Mesothelial cell of epicardium (in vitro differentiated cells): ENCODE measurements at regions not wholly inside any gene's neighbourhood (a gene's known extent, or its start where the extent isn't known, plus 50 kb on each side); places are given as distances from the start of the nearest gene placed in this dataset.

Source experiments
- DNase-seq, 2 experiments: peaks; one replicate each; pipeline ENCODE4 v3.0.0; 2021; ENCODE audit warnings: low spot score in 2 of 2; ENCODE audit not compliant: unreplicated experiment in 2 of 2
- H3K27ac Mint-ChIP-seq: 2 replicates; pipeline ENCODE4 v1.8.0; 2021; ENCODE audit warnings: mixed read lengths
- H3K27me3 Mint-ChIP-seq: 2 replicates; pipeline ENCODE4 v1.8.0; 2021; ENCODE audit warnings: low read depth, mixed read lengths
- H3K36me3 Mint-ChIP-seq: 2 replicates; pipeline ENCODE4 v1.8.0; 2021; ENCODE audit warnings: mixed read lengths
- H3K4me1 Mint-ChIP-seq: 2 replicates; pipeline ENCODE4 v1.8.0; 2021; ENCODE audit warnings: mixed read lengths
- H3K4me3 Mint-ChIP-seq: 2 replicates; pipeline ENCODE4 v1.8.0; 2021; ENCODE audit warnings: mild to moderate bottlenecking, moderate library complexity, mixed read lengths
- H3K9me3 Mint-ChIP-seq: 2 replicates; pipeline ENCODE4 v1.8.0; 2021; ENCODE audit warnings: mixed read lengths
- TF ChIP-seq, protein P1 (sequence below): fragments of 200-600 bp; sonication (generic); IDR thresholded peaks from one replicate; pipeline ENCODE4 v1.5.0; 2021; ENCODE audit warnings: antibody characterized with exemption; ENCODE audit not compliant: unreplicated experiment

DNA sequence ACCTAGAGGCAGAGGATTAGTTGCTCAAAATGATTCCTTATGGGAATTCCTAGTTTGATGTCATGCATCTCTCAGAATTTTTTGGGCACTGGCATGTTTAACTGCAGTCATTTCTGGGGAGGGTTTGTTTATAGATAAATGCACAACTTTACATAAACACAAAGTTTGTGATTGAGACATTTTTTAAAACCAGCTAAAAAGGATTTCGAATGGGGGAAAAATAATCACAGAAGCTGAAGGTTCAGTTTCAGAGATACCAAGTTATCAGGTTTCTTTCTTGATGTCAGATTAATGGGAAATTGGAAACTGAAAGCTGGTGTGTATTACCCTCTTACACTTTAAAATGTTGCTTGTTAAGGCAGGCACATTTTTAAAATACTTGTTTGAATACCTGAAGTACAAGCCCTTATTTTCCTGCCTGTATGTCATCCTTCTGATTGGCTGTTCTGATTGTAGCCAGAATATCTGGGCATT is 72.1 kb downstream of the DISP1 start:
- Mint-ChIP-seq H3K27me3 (no peaks in the 10 kb centered on the region), H3K4me1 (peaks cover 46% of the 10 kb centered on the region), H3K9me3 (no peaks in the 10 kb centered on the region), H3K27ac (peak overlapping the region; percentile 94), H3K36me3 (peaks cover 1% of the 10 kb centered on the region), H3K4me3 (no peak overlapping the region)
- TF ChIP-seq, protein P1, sequence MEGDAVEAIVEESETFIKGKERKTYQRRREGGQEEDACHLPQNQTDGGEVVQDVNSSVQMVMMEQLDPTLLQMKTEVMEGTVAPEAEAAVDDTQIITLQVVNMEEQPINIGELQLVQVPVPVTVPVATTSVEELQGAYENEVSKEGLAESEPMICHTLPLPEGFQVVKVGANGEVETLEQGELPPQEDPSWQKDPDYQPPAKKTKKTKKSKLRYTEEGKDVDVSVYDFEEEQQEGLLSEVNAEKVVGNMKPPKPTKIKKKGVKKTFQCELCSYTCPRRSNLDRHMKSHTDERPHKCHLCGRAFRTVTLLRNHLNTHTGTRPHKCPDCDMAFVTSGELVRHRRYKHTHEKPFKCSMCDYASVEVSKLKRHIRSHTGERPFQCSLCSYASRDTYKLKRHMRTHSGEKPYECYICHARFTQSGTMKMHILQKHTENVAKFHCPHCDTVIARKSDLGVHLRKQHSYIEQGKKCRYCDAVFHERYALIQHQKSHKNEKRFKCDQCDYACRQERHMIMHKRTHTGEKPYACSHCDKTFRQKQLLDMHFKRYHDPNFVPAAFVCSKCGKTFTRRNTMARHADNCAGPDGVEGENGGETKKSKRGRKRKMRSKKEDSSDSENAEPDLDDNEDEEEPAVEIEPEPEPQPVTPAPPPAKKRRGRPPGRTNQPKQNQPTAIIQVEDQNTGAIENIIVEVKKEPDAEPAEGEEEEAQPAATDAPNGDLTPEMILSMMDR = no peak
- DNase-seq = no peak

DNA sequence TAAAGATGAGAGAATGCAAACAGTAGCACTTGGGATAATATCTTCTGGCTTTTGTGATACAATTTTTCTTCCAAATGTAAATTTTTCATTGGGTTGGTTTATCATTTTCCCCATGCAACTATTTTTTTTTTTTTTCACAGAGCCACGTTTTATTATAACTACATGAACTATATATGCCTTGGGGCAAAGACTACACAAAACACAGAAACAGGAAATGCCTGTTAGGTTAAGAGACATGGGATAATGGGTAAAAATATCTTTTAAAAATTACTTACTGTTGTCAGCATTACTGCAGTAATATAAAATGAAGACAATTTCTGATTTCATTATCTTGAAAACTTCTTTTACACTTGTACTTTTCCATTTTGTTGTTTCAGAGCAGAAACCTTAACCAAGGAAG is 74.6 kb downstream of the DISP1 start:
- no peaks in the 10 kb centered on the region for H3K27me3 Mint-ChIP-seq
- H3K36me3 Mint-ChIP-seq = peaks cover 4% of the 10 kb centered on the region
- TF ChIP-seq, protein P1 = no peak
- H3K27ac Mint-ChIP-seq = peak overlapping the region; percentile 95
- no peak for DNase-seq
- H3K4me3 Mint-ChIP-seq = no peak overlapping the region
- H3K9me3 Mint-ChIP-seq = no peaks in the 10 kb centered on the region
- H3K4me1 Mint-ChIP-seq = peaks cover 42% of the 10 kb centered on the region

DNA sequence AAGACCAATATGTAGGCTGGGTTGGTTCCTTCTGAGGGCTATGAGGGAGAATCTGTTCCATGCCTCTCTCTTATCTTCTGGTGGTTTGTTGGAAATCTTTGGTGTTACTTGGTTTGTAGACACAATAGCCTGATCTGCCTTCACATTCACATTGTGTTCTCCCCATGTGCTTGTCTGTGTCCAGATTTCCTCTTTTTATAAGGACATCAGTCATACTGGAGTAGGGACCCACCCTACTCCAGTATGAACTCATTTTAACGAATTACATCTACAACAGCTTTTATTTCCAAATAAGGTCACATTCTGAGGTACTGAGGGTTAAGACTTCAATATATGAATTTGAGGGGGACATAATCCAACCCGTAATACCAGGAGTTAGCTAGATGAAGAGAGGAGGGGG is 75.9 kb downstream of the DISP1 start:
- H3K4me1 Mint-ChIP-seq = peaks cover 39% of the 10 kb centered on the region
- DNase-seq = no peak
- H3K36me3 Mint-ChIP-seq = peaks cover 3% of the 10 kb centered on the region
- H3K27ac Mint-ChIP-seq = no peak overlapping the region
- H3K27me3 Mint-ChIP-seq = no peaks in the 10 kb centered on the region
- TF ChIP-seq, protein P1 = no peak
- H3K4me3 Mint-ChIP-seq = no peak overlapping the region
- no peaks in the 10 kb centered on the region for H3K9me3 Mint-ChIP-seq

DNA sequence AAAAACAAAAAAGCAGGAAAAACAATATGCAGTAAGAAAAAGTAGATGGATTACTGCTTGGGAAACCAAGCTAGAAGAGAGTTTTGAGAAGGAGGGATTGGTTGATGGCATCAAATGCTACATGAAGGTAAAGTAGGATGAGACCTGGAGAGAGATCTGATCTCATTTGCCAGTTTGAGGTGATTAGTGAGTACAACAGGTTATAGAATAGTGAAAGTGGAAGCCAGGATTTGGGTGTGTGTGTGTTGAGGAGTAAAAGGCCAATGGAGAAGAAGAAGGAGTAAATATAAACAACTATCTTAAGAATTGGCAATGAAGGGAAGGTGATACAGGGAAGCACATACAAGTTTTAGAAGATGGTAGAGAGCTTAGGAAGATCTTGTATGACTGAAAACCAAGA is 76.7 kb downstream of the DISP1 start:
- Mint-ChIP-seq H3K27me3 (no peaks in the 10 kb centered on the region), H3K9me3 (no peaks in the 10 kb centered on the region), H3K36me3 (peaks cover 3% of the 10 kb centered on the region), H3K4me3 (no peak overlapping the region), H3K4me1 (peaks cover 37% of the 10 kb centered on the region), H3K27ac (no peak overlapping the region)
- TF ChIP-seq, protein P1 = no peak
- DNase-seq = no peak

DNA sequence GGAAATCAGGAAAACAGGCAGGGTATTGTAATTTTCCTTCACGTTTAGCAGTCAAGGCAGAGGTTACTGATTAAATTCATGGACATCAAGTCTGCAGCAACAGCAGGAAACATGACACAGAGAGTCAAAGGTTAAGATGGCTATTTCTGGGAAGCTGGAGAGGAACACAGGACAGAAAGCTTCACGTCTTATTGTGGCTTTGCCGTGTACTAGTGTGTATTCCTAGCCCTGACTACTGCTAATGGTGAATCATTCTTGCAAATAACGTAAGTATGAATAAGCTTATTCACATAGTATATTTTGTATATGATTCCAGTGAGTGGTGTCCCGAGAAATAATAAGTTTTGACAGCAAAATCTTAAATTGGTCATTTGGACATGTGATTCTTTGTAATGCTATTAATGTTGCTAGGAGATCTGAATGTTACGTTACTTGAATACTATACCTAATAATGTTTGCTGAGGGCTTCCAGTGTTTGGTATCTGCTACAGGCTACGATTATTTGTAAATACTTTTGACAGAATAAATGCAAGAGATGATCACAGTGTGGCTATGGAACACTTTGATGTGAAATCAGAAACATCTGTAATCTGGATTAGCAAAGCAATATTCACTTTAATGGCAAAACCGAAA is 77.4 kb downstream of the DISP1 start:
- TF ChIP-seq, protein P1 = no peak
- DNase-seq = no peak
- H3K27ac Mint-ChIP-seq = peak overlapping the region; percentile 0
- no peaks in the 10 kb centered on the region for H3K27me3 Mint-ChIP-seq
- H3K4me3 Mint-ChIP-seq = no peak overlapping the region
- peaks cover 3% of the 10 kb centered on the region for H3K36me3 Mint-ChIP-seq
- no peaks in the 10 kb centered on the region for H3K9me3 Mint-ChIP-seq
- peaks cover 39% of the 10 kb centered on the region for H3K4me1 Mint-ChIP-seq
